ENCODE measurements at regions not wholly inside any gene's neighbourhood (a gene's known extent, or its start where the extent isn't known, plus 50 kb on each side); places are given as distances from the start of the nearest gene placed in this dataset.
"Not testable (repeated sequence)": the region's sequence is repeated elsewhere in the genome, so short reads cannot be mapped to it uniquely, and the experiment has no call there.

- not testable (repeated sequence) for H3K9me3 Mint-ChIP-seq; H3K4me3 Mint-ChIP-seq; H3K27me3 Mint-ChIP-seq; H3K4me1 Mint-ChIP-seq; ATAC-seq (replicated peaks); H3K36me3 Mint-ChIP-seq (ENCODE audit: low read depth); H3K27ac Mint-ChIP-seq
These were observed 52.9 kb downstream of the CDY2A start for GRCh38 chrY:18078452-18078851.

DNA sequence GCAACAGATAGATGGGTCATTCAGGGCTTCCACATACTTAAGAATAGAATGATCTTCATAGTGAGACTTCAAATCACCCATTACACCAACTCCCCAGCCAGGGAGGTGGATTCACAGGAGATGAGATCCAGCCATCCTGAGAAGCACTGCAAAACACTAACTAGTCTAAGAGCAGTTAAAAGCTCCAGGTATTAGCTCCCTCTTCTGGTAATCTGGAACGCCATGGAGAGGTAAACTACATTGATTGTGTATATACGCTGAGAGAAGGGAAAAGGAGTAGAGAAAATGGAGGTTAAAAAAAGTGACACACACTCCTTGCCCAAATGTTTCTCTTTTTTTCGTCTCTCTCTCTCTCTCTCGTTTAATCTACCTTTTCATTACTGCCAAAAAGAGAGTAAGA lies 60.3 kb downstream of the CDY2A start:
- not testable (repeated sequence) for H3K4me1 Mint-ChIP-seq; H3K27ac Mint-ChIP-seq; H3K9me3 Mint-ChIP-seq; H3K4me3 Mint-ChIP-seq; ATAC-seq (replicated peaks); H3K27me3 Mint-ChIP-seq; H3K36me3 Mint-ChIP-seq (ENCODE audit: low read depth)

DNA sequence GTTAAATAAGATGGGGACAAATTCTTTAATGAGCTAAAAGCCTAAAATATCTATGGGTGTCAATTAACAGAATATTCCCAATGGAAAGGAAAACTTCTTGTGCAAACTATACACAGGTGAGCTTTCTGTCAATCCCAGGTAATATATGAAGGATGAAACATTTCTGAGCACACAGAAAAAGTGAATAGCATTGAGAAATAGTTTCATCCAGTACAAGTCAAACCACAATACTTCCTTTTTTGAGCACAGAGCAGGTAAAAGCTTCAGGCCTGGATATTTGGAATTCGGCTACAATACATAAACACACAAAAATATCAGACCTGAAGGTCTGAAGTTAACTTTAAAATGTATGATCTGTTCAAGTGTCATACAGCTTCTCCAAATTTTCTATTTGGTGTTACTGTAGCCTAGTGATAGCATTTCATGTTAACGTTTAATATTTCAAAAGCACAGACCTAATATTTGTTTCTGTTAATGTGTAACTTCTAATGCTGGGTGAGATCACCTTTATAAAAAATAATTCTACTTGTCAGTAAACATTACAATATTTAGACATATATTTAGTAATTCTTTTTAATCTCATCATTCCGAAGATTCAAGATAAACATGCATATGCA lies 60.9 kb downstream of the CDY2A start:
- ATAC-seq (replicated peaks); H3K9me3 Mint-ChIP-seq; H3K4me3 Mint-ChIP-seq; H3K4me1 Mint-ChIP-seq; H3K27me3 Mint-ChIP-seq; H3K36me3 Mint-ChIP-seq (ENCODE audit: low read depth); H3K27ac Mint-ChIP-seq: not testable (repeated sequence)

- not testable (repeated sequence) for H3K27me3 Mint-ChIP-seq; H3K36me3 Mint-ChIP-seq (ENCODE audit: low read depth); H3K4me3 Mint-ChIP-seq; H3K9me3 Mint-ChIP-seq; H3K27ac Mint-ChIP-seq; ATAC-seq (replicated peaks); H3K4me1 Mint-ChIP-seq
These were observed 62.5 kb downstream of the CDY2A start for GRCh38 chrY:18087943-18088655.

DNA sequence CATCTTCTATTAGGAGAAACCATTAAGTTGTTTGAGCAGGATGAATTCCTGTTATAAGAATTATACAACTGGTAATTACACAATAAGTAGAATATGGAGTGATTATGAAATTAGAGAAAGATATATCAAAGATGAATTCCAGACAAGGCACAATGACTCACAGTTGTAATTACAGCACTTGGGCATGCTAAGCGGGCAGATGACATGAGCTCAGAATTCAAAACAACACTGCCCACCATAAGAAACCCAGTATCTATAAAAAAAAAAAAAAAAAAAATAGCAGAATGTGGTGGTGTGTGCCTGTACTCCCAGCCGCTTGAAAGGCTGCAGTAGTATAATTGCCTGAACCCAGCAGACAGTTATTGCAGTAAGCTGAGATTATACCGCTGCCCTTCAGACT lies 67.4 kb downstream of the CDY2A start:
- not testable (repeated sequence) for H3K4me3 Mint-ChIP-seq; H3K27ac Mint-ChIP-seq; H3K9me3 Mint-ChIP-seq; H3K27me3 Mint-ChIP-seq; ATAC-seq (replicated peaks); H3K4me1 Mint-ChIP-seq; H3K36me3 Mint-ChIP-seq (ENCODE audit: low read depth)

GRCh38 chrY:18105691-18106090 lies 80.1 kb downstream of the CDY2A start:
- not testable (repeated sequence) for H3K27me3 Mint-ChIP-seq; H3K27ac Mint-ChIP-seq; H3K36me3 Mint-ChIP-seq (ENCODE audit: low read depth); H3K4me1 Mint-ChIP-seq; ATAC-seq (replicated peaks); H3K4me3 Mint-ChIP-seq; H3K9me3 Mint-ChIP-seq

DNA sequence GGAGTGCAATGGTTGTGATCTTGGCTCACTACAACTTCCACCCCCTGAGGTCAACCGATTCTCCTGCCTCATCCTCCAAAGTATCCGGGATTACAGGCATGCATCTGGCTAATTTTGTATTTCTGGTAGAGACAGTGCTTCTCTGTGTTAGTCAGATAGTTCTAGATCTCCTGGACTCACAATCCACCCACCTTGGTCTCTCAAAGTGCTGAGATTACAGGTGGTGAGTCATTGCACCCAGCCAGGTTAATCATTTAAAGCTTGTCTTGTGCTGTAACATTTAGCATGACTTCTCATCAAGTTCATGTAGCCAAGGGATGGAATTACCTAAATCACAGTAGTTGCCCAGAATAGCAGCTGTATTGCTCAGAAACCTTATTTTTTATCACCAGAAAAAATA lies 92.8 kb downstream of the CDY2A start:
- not testable (repeated sequence) for H3K27ac Mint-ChIP-seq; H3K36me3 Mint-ChIP-seq (ENCODE audit: low read depth); H3K4me1 Mint-ChIP-seq; ATAC-seq (replicated peaks); H3K9me3 Mint-ChIP-seq; H3K27me3 Mint-ChIP-seq; H3K4me3 Mint-ChIP-seq

DNA sequence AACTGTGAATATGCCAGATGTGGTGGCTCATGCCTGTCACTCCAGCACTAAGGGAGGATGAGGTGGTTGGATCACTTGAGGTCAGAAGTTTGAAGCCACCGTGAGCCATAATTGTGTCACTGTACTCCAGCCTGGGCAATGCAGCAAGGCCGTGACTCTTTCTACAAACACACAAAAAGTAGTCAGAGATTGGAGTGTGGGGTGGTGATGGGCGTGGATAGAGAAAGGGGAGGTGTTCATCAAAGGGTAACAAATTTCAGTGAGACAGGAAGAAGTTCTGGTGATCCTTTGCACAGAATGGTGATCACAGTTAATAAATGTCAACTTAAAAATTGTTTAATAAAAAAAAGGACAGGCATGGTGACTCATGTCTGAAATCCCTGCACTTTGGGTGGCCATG lies 112.1 kb downstream of the CDY2A start:
- ATAC-seq (replicated peaks); H3K27me3 Mint-ChIP-seq; H3K4me3 Mint-ChIP-seq; H3K4me1 Mint-ChIP-seq; H3K36me3 Mint-ChIP-seq (ENCODE audit: low read depth); H3K9me3 Mint-ChIP-seq; H3K27ac Mint-ChIP-seq: not testable (repeated sequence)

GRCh38 chrY:18139311-18140007 lies 113.9 kb downstream of the CDY2A start:
- ATAC-seq (replicated peaks); H3K4me3 Mint-ChIP-seq; H3K27ac Mint-ChIP-seq; H3K9me3 Mint-ChIP-seq; H3K27me3 Mint-ChIP-seq; H3K4me1 Mint-ChIP-seq; H3K36me3 Mint-ChIP-seq (ENCODE audit: low read depth): not testable (repeated sequence)

GRCh38 chrY:18146417-18146816 lies 120.8 kb downstream of the CDY2A start:
- not testable (repeated sequence) for H3K4me3 Mint-ChIP-seq; ATAC-seq (replicated peaks); H3K27me3 Mint-ChIP-seq; H3K27ac Mint-ChIP-seq; H3K36me3 Mint-ChIP-seq (ENCODE audit: low read depth); H3K9me3 Mint-ChIP-seq; H3K4me1 Mint-ChIP-seq

GRCh38 chrY:18152626-18153025 lies 127.0 kb downstream of the CDY2A start:
- H3K4me3 Mint-ChIP-seq; H3K27me3 Mint-ChIP-seq; ATAC-seq (replicated peaks); H3K36me3 Mint-ChIP-seq (ENCODE audit: low read depth); H3K4me1 Mint-ChIP-seq; H3K9me3 Mint-ChIP-seq; H3K27ac Mint-ChIP-seq: not testable (repeated sequence)

- H3K4me1 Mint-ChIP-seq; H3K4me3 Mint-ChIP-seq; H3K9me3 Mint-ChIP-seq; ATAC-seq (replicated peaks); H3K27me3 Mint-ChIP-seq; H3K27ac Mint-ChIP-seq; H3K36me3 Mint-ChIP-seq (ENCODE audit: low read depth): not testable (repeated sequence)
These were observed 140.2 kb downstream of the CDY2A start for GRCh38 chrY:18165738-18166137.

DNA sequence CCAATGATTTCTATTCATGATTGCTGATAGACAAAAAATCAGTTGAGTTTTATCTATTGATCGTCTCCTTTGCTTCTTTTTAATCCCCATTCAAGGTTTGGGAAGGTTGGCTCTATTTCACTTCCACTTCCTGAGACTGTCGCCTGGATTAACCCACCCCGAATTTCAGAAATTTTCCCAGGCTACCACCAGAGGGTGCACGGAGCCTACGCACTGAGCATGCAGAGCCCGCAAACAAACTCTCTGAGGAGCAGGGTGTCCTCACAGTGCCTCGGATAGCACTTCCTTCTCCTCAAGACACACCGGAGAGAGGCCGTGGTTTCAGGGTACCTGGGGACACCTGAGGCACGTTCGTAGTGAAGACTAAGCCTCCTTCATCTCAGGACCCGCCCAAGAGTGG lies 150.5 kb downstream of the CDY2A start:
- H3K4me3 Mint-ChIP-seq; H3K36me3 Mint-ChIP-seq (ENCODE audit: low read depth); ATAC-seq (replicated peaks); H3K27me3 Mint-ChIP-seq; H3K4me1 Mint-ChIP-seq; H3K9me3 Mint-ChIP-seq; H3K27ac Mint-ChIP-seq: not testable (repeated sequence)

GRCh38 chrY:18188982-18189683 lies 163.5 kb downstream of the CDY2A start:
- H3K9me3 Mint-ChIP-seq; H3K36me3 Mint-ChIP-seq (ENCODE audit: low read depth); ATAC-seq (replicated peaks); H3K27ac Mint-ChIP-seq; H3K4me1 Mint-ChIP-seq; H3K4me3 Mint-ChIP-seq; H3K27me3 Mint-ChIP-seq: not testable (repeated sequence)

GRCh38 chrY:18237580-18237979 lies 212.0 kb downstream of the CDY2A start:
- H3K27ac Mint-ChIP-seq; H3K36me3 Mint-ChIP-seq (ENCODE audit: low read depth); H3K4me3 Mint-ChIP-seq; H3K9me3 Mint-ChIP-seq; ATAC-seq (replicated peaks); H3K4me1 Mint-ChIP-seq; H3K27me3 Mint-ChIP-seq: not testable (repeated sequence)

Data from activated T-helper 17 cell treated with anti-CD3 and anti-CD28 coated beads, Interleukin-2, amount 50 U/mL, for 72 hours (primary cell).